Endothelial cell (in vitro differentiated cells): ENCODE measurements at regions not wholly inside any gene's neighbourhood (a gene's known extent, or its start where the extent isn't known, plus 50 kb on each side); places are given as distances from the start of the nearest gene placed in this dataset.

Source experiments
- DNase-seq: peaks from one replicate; pipeline ENCODE4 v3.0.0; 2021; ENCODE audit warnings: low spot score
- H3K27ac Mint-ChIP-seq: one replicate; pipeline ENCODE4 v1.8.0; 2021; ENCODE audit warnings: mixed read lengths, inconsistent platforms; ENCODE audit not compliant: unreplicated experiment
- H3K27me3 Mint-ChIP-seq: one replicate; pipeline ENCODE4 v1.8.0; 2021; ENCODE audit warnings: mild to moderate bottlenecking, moderate library complexity, mixed read lengths, inconsistent platforms; ENCODE audit not compliant: unreplicated experiment
- H3K36me3 Mint-ChIP-seq: one replicate; pipeline ENCODE4 v1.8.0; 2021; ENCODE audit warnings: mild to moderate bottlenecking, low read depth, mixed read lengths, inconsistent platforms; ENCODE audit not compliant: unreplicated experiment
- H3K4me1 Mint-ChIP-seq: one replicate; pipeline ENCODE4 v1.8.0; 2021; ENCODE audit warnings: mild to moderate bottlenecking, mixed read lengths, inconsistent platforms; ENCODE audit not compliant: unreplicated experiment
- H3K4me3 Mint-ChIP-seq: one replicate; pipeline ENCODE4 v1.8.0; 2021; ENCODE audit warnings: mild to moderate bottlenecking, mixed read lengths, inconsistent platforms; ENCODE audit not compliant: unreplicated experiment
- H3K9me3 Mint-ChIP-seq: one replicate; pipeline ENCODE4 v1.8.0; 2021; ENCODE audit warnings: mixed read lengths, inconsistent platforms; ENCODE audit not compliant: unreplicated experiment
- TF ChIP-seq, protein P1 (sequence below): fragments of 200-600 bp; sonication (generic); IDR thresholded peaks from one replicate; pipeline ENCODE4 v1.5.0; 2021; ENCODE audit warnings: antibody characterized with exemption; ENCODE audit not compliant: unreplicated experiment

DNA sequence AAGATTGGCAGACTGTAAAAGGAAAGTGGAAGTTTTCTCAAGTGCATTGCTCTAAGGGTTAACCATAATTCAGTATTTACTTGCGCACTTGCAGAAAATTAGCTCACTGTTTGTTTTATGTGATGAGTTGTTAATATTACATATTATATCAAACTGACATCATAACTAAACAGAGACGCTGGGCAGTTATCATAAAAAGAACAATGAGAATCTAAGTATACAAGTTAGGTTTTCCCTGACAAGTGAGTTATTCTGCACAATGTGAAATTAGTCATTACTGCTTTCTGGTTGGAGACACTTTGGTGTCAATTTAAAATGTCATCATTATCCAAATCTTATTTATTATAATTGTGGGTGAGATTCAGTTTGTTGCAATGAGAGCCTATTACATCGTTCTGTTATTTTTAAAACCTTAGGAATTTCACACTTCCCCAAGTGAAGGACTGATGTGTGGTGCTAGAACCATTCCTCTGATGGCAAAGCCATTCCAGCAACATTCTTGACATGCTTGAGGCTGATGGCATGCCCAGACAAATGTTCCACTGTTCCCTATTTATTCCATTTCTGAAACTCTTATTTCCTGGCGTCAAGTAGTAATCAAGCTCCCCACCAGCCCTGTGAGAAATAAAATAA, 90.1 kb upstream of the FLRT2 start:
- Mint-ChIP-seq H3K36me3 (no peaks in the 10 kb centered on the region), H3K27me3 (no peaks in the 10 kb centered on the region), H3K4me3 (no peak overlapping the region), H3K4me1 (no peaks in the 10 kb centered on the region), H3K27ac (no peak overlapping the region), H3K9me3 (no peaks in the 10 kb centered on the region)
- DNase-seq = no peak
- TF ChIP-seq, protein P1, sequence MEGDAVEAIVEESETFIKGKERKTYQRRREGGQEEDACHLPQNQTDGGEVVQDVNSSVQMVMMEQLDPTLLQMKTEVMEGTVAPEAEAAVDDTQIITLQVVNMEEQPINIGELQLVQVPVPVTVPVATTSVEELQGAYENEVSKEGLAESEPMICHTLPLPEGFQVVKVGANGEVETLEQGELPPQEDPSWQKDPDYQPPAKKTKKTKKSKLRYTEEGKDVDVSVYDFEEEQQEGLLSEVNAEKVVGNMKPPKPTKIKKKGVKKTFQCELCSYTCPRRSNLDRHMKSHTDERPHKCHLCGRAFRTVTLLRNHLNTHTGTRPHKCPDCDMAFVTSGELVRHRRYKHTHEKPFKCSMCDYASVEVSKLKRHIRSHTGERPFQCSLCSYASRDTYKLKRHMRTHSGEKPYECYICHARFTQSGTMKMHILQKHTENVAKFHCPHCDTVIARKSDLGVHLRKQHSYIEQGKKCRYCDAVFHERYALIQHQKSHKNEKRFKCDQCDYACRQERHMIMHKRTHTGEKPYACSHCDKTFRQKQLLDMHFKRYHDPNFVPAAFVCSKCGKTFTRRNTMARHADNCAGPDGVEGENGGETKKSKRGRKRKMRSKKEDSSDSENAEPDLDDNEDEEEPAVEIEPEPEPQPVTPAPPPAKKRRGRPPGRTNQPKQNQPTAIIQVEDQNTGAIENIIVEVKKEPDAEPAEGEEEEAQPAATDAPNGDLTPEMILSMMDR = no peak

DNA sequence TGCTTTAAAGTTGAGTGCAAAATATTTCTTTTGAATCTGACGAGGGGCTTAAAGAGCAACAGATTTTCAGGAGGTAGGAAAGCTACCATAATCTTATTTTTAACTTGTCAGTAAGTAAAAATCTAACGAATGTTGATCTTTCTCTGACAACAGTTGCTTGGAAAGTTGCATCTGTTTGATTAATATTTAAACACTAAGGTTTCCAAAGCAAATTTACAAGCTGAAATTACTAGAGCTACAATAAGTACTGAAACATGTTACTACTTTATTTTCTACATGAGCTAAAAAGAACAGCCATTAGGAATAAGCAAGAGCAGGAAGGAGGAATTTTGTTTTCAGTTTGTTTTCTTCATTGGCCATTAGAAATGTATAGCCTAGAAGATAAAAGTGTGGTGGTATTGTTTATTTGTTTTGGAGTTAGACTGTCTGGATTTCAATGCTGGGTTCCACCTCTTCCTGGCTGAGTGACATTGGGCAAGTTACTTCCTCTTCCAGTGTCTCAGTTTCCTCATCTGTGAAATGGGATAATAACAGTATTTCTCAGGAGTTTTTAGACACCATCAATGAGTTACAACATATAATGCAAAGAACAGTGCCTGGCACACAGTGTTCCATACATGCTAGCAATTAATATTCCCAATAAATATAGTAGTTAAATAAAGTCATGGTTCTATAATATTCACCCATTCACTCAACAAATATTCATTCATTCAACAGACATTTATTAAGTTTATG, 87.9 kb upstream of the FLRT2 start:
- no peaks in the 10 kb centered on the region for H3K9me3 Mint-ChIP-seq
- no peaks in the 10 kb centered on the region for H3K4me1 Mint-ChIP-seq
- no peaks in the 10 kb centered on the region for H3K27me3 Mint-ChIP-seq
- no peaks in the 10 kb centered on the region for H3K36me3 Mint-ChIP-seq
- DNase-seq = no peak
- no peak overlapping the region for H3K27ac Mint-ChIP-seq
- no peak overlapping the region for H3K4me3 Mint-ChIP-seq
- TF ChIP-seq, protein P1 = no peak

DNA sequence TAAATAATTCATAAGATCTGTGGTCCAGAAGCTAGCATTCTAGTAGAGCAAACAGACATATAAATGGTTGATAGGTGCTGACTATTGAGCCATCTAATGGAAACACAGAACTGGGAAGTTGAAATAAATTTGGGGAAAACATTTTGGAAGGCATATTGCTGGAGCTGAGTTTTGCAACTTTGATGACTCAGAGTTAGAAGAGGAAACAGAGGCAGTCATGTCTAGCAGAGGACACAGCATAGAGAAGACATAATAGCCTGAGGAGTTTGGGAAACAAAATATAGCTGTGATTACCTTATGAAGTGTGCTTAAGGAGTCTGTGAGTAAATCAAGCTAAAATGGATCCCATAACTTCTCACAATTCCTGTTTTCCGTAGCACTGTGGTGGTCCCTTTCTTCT, 86.9 kb upstream of the FLRT2 start:
- Mint-ChIP-seq H3K36me3 (no peaks in the 10 kb centered on the region), H3K4me3 (no peak overlapping the region), H3K27ac (no peak overlapping the region), H3K27me3 (no peaks in the 10 kb centered on the region), H3K4me1 (no peaks in the 10 kb centered on the region), H3K9me3 (no peaks in the 10 kb centered on the region)
- no peak for DNase-seq
- TF ChIP-seq, protein P1 = no peak

DNA sequence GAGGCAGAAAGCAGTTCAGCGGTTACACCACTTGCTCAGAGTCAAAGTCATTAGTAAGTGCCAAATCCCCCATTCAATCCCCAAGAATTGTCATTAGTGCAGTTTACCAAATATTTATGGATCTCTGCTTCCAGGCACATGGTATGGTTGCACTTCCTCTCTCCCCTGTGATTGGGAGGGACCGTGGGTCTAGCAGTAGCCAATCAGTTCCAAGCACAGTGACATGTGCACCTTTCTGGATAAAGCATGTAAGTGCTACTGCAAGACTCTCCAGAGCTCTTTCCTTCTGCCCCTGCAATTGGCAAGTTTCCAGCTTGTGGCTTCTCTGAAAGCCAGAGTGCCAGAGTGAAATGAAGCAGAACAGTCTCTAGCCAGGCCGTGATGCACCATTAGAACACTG, 85.3 kb upstream of the FLRT2 start:
- Mint-ChIP-seq H3K4me1 (no peaks in the 10 kb centered on the region), H3K36me3 (no peaks in the 10 kb centered on the region), H3K9me3 (no peaks in the 10 kb centered on the region), H3K4me3 (no peak overlapping the region), H3K27ac (no peak overlapping the region), H3K27me3 (no peaks in the 10 kb centered on the region)
- no peak for DNase-seq
- TF ChIP-seq, protein P1 = no peak

DNA sequence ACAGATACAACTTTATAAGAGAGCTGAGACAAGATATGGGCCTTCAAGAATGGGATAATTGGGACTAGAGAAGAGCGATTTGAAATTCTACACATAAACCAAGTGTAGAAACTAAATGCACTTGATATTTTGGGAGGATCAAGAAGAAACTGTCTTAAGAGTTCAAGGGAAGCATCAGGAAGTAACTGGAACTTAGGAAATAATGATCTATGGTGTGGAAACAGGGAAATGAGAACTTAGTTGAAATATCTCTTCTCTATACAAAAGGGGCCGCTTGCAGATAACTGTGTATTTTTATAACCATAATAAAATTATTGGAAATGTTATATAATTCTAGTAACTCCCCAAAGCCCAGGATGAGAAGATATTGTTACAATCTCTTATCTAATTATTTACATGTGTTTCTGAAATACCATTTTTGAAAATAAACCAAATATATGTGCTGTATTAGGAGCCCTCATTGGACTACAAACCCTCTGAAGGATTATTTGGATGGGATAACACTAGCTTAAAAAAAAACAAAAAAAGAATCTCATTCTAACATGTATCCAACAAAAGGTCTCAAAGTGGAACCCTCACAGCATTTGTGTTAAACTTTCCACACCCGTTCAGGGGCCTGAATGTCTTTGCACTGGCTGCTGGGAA, 84.7 kb upstream of the FLRT2 start:
- no peaks in the 10 kb centered on the region for H3K36me3 Mint-ChIP-seq
- no peak overlapping the region for H3K27ac Mint-ChIP-seq
- TF ChIP-seq, protein P1 = no peak
- H3K27me3 Mint-ChIP-seq = no peaks in the 10 kb centered on the region
- no peaks in the 10 kb centered on the region for H3K9me3 Mint-ChIP-seq
- no peak for DNase-seq
- H3K4me1 Mint-ChIP-seq = no peaks in the 10 kb centered on the region
- H3K4me3 Mint-ChIP-seq = no peak overlapping the region
